HTR-8/SVneo (cell line): ENCODE measurements at regions not wholly inside any gene's neighbourhood (a gene's known extent, or its start where the extent isn't known, plus 50 kb on each side); places are given as distances from the start of the nearest gene placed in this dataset.

ENCODE experiments used
- DNase-seq: peaks from one replicate; pipeline ENCODE4 v3.0.0; 2011; ENCODE audit warnings: low spot score, mixed read lengths; ENCODE audit not compliant: insufficient read length
- FAIRE-seq: peaks from 2 replicates; lab custom pipeline; 2011; peaks lifted over from hg19 to GRCh38; lab: Jason Lieb, UNC

DNA sequence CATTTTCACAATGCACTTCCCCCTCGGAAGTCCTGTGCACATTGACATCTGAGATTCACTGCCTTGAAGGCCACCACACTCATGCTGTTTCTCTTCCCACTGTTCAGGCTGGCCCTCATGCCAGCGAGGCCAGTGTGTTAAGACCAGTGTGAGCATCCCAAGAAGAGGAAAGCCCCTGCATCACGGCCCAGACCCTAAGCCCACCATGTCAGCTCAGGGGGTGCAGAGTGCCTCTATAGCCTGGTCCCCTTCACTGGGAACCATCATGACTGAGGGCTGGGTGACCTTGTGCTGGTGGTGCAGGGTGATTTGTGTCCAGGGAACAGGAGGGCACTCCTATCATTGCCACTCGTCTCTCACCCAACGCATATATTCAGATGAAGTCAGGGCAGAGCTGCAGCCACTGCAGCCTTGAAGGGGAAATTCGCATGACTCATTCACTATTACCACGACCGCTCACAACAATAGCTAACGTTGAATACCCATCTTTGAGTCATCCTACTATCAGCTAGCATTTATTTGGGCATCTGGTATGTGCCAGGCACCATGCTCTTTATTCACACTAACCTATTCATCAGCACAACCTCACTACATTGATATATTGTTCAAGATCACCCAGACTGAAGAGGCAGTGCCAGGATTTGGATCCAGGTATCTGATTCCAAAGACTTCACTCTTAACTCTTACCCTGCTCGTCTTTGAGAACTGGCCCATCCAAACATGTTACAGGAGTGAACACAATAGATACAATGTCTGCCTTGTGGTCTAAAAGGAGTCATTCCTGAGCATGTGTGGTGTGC is 58.8 kb upstream of the SLC6A11 start:
- FAIRE-seq (peak; percentile 9), DNase-seq (no peak)

DNA sequence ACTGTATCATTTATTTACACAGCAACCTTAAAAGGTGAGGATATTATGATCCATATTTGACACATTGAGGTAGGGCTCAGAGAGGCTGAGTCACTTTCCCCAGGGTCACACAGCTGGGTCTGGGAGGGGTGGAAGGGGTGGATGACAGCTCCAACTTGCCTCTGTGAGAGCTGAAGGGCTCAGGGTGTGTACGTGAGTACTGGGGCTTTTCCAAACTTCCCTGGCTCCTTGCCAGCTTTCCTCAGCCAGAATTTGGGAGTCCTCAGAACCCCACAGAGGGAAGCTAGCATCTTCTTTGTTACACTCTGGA is 58.3 kb upstream of the SLC6A11 start:
- no peak for DNase-seq
- FAIRE-seq, result no peak

DNA sequence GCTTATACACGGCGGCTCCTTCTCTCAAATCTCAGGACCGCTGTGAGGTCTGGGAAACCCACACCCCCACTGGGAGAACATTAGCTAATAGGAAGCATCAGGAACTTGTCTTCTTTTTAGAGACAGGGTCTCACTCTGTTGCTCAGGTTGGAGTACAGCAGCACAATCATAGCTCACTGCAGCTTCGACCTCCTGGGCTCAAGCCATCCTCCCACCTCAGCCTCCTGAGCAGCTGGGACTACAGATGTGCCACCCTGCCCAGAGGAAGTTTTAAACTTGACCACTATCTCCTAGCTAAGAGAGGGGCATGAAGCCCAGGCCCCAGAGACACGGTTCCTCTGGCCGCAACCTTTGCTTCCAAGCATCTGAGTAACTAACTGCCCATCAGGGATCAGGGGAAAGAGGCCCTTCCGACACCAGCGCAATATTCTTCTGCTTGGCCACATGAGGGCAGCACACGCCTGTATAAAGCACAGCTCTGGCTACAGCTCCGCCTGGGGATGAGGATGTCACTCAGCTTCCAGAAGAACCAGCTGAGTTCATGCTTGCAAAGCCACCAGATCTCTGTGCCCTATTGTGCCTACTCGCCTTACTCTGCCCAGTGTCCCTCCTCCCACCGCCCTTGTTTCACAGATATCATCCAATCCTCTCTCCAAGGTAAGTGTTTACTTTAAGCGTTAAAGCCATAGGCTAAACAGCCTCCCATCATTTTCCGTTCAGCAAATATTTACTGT is 57.6 kb upstream of the SLC6A11 start:
- peak; percentile 78 for DNase-seq
- FAIRE-seq, result peak; percentile 93

DNA sequence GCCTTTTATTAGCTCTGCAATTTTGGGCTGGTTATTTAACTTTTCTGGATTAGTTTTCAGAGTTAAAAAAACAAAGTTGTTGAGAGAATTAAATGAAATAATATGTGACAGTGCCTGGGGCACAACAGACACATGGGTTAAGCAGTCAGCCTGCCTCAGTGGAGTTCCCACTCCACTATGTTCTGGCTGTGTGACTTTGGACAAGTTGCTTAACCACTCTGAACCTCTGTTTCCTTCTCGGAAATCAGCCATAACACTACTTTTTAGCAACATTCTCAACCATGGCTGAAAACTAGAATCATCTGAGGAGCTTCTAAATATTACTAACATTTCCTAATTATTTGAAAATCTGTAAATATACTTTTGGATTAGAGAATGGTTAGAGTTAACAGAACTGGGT is 56.5 kb upstream of the SLC6A11 start:
- FAIRE-seq, result no peak

DNA sequence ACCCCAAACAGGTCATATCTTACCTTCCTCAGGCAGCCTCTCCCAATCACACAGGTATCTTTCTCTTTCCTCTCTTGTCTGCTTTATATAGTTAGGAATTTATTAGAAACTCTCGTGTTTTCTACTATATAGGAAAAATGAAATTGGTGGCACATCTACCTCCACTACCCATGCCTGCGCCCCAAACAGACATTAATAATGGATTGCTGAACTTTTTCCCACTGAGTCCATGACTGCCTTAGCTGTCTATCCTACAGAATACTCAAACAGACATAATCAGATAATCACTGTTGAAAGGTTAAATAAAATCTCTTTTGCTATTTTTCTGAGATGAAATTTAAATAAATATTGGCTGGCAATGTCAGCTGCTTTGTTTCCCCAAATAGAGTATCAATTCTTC is 55.8 kb upstream of the SLC6A11 start:
- DNase-seq (no peak), FAIRE-seq (no peak)

More for the DNA sequence above, 56.5 kb upstream of the SLC6A11 start:
- DNase-seq, result no peak

DNA sequence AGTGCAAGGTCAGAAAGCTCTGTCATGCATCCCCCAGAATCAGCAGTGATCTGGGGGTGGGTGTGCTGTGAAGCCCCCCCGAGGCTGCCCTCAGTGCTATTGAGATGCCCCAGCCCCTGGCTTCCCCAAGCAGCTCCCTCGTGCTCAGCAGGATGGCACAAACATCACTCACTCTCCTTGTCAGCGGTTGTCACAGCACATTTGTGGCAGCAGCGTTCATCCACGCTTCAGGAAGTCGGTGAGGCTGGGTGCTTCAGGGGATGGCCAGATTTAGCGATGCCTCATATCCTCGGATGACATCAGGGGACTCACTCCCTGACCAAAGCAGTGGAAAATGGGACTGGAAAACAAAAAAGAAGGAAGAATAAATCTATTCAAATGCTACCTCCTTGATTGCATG is 54.4 kb upstream of the SLC6A11 start:
- FAIRE-seq (no peak), DNase-seq (no peak)

DNA sequence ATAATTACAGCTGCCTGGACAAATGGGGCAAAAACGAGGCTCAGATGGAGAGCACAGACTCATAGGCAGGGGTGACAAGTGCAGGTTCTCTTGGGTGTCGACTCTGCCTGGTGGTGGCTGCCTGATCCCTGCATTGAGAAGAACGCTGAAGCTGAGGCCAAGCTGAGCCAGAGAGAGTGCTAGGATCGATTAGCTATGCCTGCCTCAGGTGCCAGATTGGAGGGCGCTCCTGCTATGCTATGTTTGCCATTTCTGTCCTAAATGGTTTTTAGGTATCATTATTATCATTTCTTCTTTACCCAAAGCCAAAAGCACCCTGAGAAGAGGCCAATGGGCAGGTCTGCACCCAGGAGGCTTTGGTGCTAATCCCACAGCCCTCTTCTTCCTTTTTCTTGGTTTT is 53.9 kb upstream of the SLC6A11 start:
- no peak for DNase-seq
- FAIRE-seq, result no peak

DNA sequence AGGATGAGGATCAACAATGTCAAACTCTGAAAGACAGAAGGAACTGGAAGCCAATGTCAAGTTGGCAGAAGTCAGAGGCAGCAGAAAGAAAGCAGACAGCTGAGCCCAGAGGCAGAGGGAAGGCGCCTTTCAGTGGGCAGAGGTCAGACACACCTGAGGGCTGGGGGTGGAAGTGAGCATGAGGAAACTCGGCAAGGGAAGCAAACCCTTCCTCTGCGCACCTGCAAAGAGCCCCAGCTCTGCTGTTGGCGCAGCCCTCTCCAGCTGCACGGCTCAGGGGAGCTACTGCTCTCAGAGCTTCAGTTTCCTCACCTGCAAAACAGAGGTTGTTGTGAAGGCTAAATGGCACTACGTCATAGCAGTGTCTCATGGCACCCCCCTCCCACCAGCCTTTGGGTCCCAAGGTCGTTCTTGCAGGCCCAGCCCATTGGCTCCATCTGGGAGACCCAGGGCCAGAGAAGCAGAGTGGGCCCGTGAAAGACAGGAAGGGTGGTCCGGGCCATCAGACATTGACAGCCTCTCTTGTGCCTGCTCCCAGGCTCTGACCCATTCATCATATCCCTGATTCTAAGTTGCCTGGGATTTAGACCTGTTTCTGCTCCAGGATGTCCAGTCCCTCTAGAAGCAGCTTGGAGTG is 53.3 kb upstream of the SLC6A11 start:
- DNase-seq, result no peak

DNA sequence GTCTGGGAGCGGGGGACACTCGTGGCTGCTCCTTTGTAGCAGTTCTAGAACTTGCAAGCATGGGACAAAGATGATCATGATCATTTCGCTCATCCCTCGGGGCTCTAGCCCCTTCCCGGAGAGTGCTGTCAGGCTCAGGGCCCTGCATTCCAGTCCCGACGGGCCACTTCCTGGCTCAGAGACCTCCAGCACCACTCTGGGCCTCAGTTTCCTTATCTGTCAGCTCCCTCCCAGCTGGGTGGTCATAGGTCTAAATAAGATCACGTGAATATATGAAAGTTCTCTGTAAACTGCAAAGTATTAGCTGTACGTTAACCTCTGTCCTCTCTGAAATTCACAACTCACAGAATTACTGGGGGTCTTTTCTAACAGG is 52.8 kb upstream of the SLC6A11 start:
- FAIRE-seq, result no peak
- DNase-seq, result no peak

More for the DNA sequence above, 53.3 kb upstream of the SLC6A11 start:
- no peak for FAIRE-seq

DNA sequence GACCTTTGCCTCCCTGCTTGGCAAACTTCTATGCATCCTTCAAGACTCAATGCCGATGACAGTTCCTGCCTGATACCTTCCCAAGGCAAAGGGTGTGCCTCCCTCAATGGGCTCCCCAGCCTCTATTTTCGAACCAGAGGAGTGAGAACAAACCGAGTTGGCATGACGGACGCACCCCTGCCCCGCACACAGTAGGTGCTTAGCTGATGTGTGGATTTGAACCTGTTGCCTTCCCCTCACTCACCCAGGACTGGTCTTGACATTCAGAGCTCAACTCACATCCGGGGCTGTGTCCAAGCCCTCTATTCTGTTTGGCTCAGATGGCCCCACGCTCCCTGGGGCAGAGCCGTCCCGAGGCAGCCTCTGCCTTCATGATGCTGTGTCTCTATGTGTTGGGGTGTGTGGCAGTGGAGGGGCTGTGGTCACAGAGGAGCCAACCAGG is 52.2 kb upstream of the SLC6A11 start:
- DNase-seq (no peak), FAIRE-seq (no peak)

DNA sequence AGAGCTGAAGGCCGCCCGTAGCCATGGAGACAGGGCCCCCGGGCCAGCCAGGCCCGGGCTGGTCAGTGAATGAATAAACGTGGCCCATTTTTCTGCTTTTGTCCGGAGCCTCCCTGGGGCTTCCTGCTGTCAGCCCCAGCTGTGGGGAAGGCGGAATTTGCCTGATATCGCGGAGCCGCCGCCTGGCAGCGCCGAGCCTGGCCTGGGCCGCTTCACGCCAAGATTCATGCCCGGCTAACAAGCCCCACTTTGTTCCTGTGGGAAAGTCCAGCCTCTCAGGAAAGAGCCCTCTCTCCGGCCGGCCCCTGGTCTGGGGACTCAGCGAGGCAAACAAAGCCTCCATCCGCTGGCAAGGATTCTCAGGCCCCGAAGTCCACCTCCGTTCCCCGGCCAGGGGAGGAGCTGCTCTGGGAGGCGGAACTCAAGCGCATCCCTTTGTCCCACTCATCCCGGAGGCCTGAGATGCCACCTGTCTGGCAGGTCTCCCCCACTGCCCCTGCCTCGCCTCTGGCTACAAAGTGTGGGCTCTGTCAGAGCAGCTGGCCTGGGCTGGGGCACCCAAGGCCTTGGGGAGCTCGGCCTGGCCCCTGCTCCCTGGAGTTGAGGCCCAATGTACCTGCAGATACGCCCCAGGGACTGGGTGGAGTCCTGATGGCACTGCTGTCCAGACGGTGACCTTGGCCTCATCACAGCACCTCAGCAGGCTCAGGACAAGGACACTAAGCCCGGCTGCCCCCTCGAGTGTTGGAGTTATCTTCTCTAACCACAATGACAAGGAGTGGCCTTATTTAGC is 51.6 kb upstream of the SLC6A11 start:
- DNase-seq, result no peak
- FAIRE-seq, result no peak

DNA sequence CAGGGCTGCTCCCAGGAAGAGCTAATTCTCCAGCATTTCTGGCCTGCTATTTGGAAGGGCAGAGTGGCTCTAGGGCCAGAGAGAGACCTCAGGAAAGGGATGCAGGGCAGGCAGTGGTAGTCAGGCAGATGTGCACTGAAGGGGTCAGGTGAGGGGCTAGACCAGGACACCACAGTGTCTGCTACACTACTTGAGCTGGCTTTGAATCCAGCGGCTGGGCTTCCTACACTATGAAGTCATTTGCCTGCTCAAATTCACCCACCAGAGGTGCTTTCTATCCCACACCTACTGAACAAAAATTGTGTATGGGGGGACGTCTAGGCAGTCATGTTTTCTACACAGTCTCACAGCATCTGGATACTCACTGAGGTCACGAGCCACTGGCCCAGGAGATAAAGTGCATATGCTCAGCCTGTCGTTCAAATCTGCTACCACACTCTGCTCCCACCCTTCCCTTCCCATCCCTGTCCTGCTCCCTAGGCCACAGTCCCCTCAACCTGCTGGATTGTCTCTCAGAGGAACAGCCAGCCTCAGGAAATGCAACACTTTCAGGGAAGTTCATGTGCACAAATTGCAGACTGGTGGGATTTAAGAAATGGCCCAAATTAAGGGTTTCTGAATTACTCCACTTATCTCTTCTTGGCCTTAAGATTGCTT is 49.9 kb upstream of the SLC6A11 start:
- FAIRE-seq (no peak), DNase-seq (no peak)
